Transverse colon (tissue), 3 donors: ENCODE measurements at regions not wholly inside any gene's neighbourhood (a gene's known extent, or its start where the extent isn't known, plus 50 kb on each side); places are given as distances from the start of the nearest gene placed in this dataset.

Source experiments
- CTCF ChIP-seq, 5 experiments: fragments of 200-600 bp in 3 of 5; fragments of 450-650 bp in 2 of 5; sonication (generic) in 3 of 5; IDR thresholded peaks; 1 replicate in 2 of 5; 2 replicates in 3 of 5; pipeline ENCODE4 v1.5.1; 2016 to 2017; ENCODE audit warnings: antibody characterized with exemption in 5 of 5, inconsistent platforms in 3 of 5, mild to moderate bottlenecking in 2 of 5, moderate library complexity in 1 of 5
- POLR2A ChIP-seq: fragments of 450-650 bp; IDR thresholded peaks from one replicate; pipeline ENCODE4 v1.6.1; 2016; ENCODE audit warnings: antibody characterized with exemption, mild to moderate bottlenecking, moderate library complexity

GRCh38 chr2:198343471-198343870 is 539.1 kb downstream of the PLCL1 start:
- TF ChIP-seq CTCF (IDR thresholded peaks at IDR 0.05) (no peak), POLR2A (no peak)
